Activated CD8-positive, alpha-beta T cell treated with anti-CD3 and anti-CD28 coated beads for 36 hours (primary cell): ENCODE measurements at regions not wholly inside any gene's neighbourhood (a gene's known extent, or its start where the extent isn't known, plus 50 kb on each side); places are given as distances from the start of the nearest gene placed in this dataset.

ENCODE experiments used
- ATAC-seq: fragments of 200-7000 bp; cut with Tn5 transposase; one replicate; pipeline ENCODE4 v1.10.0; 2021; ENCODE audit warnings: mild to moderate bottlenecking, moderate library complexity
- CTCF ChIA-PET: fragments of 350-600 bp; sonication (Branson Sonifier 250); formaldehyde crosslinking; loops from one replicate; lab custom pipeline; 2021; ENCODE audit warnings: antibody characterized with exemption; lab: Charles Lee
- POLR2A ChIA-PET: fragments of 350-600 bp; sonication (Branson Sonifier 250); formaldehyde crosslinking; loops from one replicate; lab custom pipeline; 2021; ENCODE audit warnings: antibody characterized with exemption; lab: Charles Lee
- DNase-seq: peaks from one replicate; pipeline ENCODE4 v3.0.0-alpha.2; 2020
- H3K27ac Mint-ChIP-seq: one replicate; pipeline ENCODE4 v1.8.0; 2021; ENCODE audit warnings: mild to moderate bottlenecking, mixed read lengths
- H3K27me3 Mint-ChIP-seq: one replicate; pipeline ENCODE4 v1.8.0; 2021; ENCODE audit warnings: mixed read lengths
- H3K36me3 Mint-ChIP-seq: one replicate; pipeline ENCODE4 v1.8.0; 2021; ENCODE audit warnings: low read depth, mixed read lengths
- H3K4me1 Mint-ChIP-seq: one replicate; pipeline ENCODE4 v1.8.0; 2021; ENCODE audit warnings: low read depth, mixed read lengths
- H3K4me3 Mint-ChIP-seq: one replicate; pipeline ENCODE4 v1.8.0; 2021; ENCODE audit warnings: mild to moderate bottlenecking, moderate library complexity, mixed read lengths
- H3K9me3 Mint-ChIP-seq: one replicate; pipeline ENCODE4 v1.8.0; 2021; ENCODE audit warnings: mixed read lengths
- CTCF ChIP-seq: fragments of 200-600 bp; IDR thresholded peaks from one replicate; pipeline ENCODE4 v1.8.0; 2022; ENCODE audit warnings: antibody characterized with exemption, mild to moderate bottlenecking
- intact Hi-C: fragments of 100-400 bp; cut with micrococcal nuclease; formaldehyde crosslinking; loops from one replicate; pipeline ENCODE4 v1.10.0; 2022

GRCh38 chr14:97538749-97539410 is 741.7 kb downstream of the VRK1 start:
- Mint-ChIP-seq H3K9me3 (no peaks in the 10 kb centered on the region), H3K27me3 (no peaks in the 10 kb centered on the region), H3K4me3 (no peak overlapping the region), H3K27ac (no peak overlapping the region), H3K4me1 (peaks cover 7% of the 10 kb centered on the region), H3K36me3 (no peaks in the 10 kb centered on the region)
- no peak for TF ChIP-seq CTCF
- CTCF ChIA-PET = no interaction called here
- intact Hi-C loops = no loop called here
- ATAC-seq (no peak), DNase-seq (no peak)
- POLR2A ChIA-PET = no interaction called here

- TF ChIP-seq CTCF = no peak
- Mint-ChIP-seq H3K4me1 (peaks cover 13% of the 10 kb centered on the region), H3K4me3 (no peak overlapping the region), H3K9me3 (no peaks in the 10 kb centered on the region), H3K27ac (no peak overlapping the region), H3K27me3 (no peaks in the 10 kb centered on the region), H3K36me3 (no peaks in the 10 kb centered on the region)
- ChIA-PET CTCF (no interaction called here), POLR2A (no interaction called here)
- intact Hi-C loops = no loop called here
- ATAC-seq (no peak), DNase-seq (no peak)
These were observed 742.2 kb downstream of the VRK1 start for GRCh38 chr14:97539411-97539795.

GRCh38 chr14:97539884-97540283 is 742.7 kb downstream of the VRK1 start:
- Mint-ChIP-seq H3K9me3 (no peaks in the 10 kb centered on the region), H3K27me3 (no peaks in the 10 kb centered on the region), H3K36me3 (no peaks in the 10 kb centered on the region), H3K27ac (no peak overlapping the region), H3K4me3 (no peak overlapping the region), H3K4me1 (peaks cover 13% of the 10 kb centered on the region)
- no peak for TF ChIP-seq CTCF
- intact Hi-C loops = no loop called here
- ATAC-seq (no peak), DNase-seq (no peak)
- CTCF ChIA-PET = no interaction called here
- POLR2A ChIA-PET = no interaction called here

- no peak overlapping the region for H3K27ac Mint-ChIP-seq
- no peak for DNase-seq
- no peaks in the 10 kb centered on the region for H3K9me3 Mint-ChIP-seq
- no peaks in the 10 kb centered on the region for H3K36me3 Mint-ChIP-seq
- H3K4me3 Mint-ChIP-seq = no peak overlapping the region
- CTCF ChIA-PET = no interaction called here
- no peaks in the 10 kb centered on the region for H3K27me3 Mint-ChIP-seq
- no peak for ATAC-seq
- intact Hi-C loops = no loop called here
- POLR2A ChIA-PET = interaction anchor here (1.0 kb wide), 1 partner anchor 42 kb away, joined by 4 read pairs; no protein-coding TSS in a partner anchor
- H3K4me1 Mint-ChIP-seq = peaks cover 13% of the 10 kb centered on the region
- no peak for TF ChIP-seq CTCF
These were observed 746.0 kb downstream of the VRK1 start for GRCh38 chr14:97543221-97543620.

GRCh38 chr14:97543816-97544215 is 746.6 kb downstream of the VRK1 start:
- ATAC-seq (no peak), DNase-seq (no peak)
- Mint-ChIP-seq H3K27ac (no peak overlapping the region), H3K4me1 (peaks cover 13% of the 10 kb centered on the region), H3K27me3 (no peaks in the 10 kb centered on the region), H3K36me3 (no peaks in the 10 kb centered on the region), H3K9me3 (no peaks in the 10 kb centered on the region), H3K4me3 (no peak overlapping the region)
- CTCF ChIA-PET = no interaction called here
- TF ChIP-seq CTCF = no peak
- intact Hi-C loops = no loop called here
- POLR2A ChIA-PET = interaction anchor here (1.0 kb wide), 1 partner anchor 41 kb away, joined by 4 read pairs; no protein-coding TSS in a partner anchor
